Left cardiac atrium (tissue), 4 donors: ENCODE measurements at regions not wholly inside any gene's neighbourhood (a gene's known extent, or its start where the extent isn't known, plus 50 kb on each side); places are given as distances from the start of the nearest gene placed in this dataset.
"Not testable (repeated sequence)": the region's sequence is repeated elsewhere in the genome, so short reads cannot be mapped to it uniquely, and the experiment has no call there.

Source experiments
- ATAC-seq, 2 donors: fragments of 200-7000 bp; cut with Tn5 transposase; one replicate each; pipeline ENCODE4 v1.9.1; 2020; ENCODE audit warnings: mild to moderate bottlenecking in 2 of 2, moderate library complexity in 2 of 2
- DNase-seq: peaks from one replicate; pipeline ENCODE4 v3.0.0-alpha.2; 2020
- intact Hi-C, 2 donors: fragments of 100-400 bp; cut with DNase I; formaldehyde crosslinking; loops; one replicate each; pipeline versions ENCODE4 v1.14.1 to v1.15.1; 2022 to 2023
- donor health status: DM: no; HTN: yes; CAD: no.
- donor health status: DM: no; HTN: yes; CAD: no; lungs with severe emphysema.
- donor health status: DM: yes; HTN: yes; CAD: no.
- donor health status: Dilated cardiomyopathy.

DNA sequence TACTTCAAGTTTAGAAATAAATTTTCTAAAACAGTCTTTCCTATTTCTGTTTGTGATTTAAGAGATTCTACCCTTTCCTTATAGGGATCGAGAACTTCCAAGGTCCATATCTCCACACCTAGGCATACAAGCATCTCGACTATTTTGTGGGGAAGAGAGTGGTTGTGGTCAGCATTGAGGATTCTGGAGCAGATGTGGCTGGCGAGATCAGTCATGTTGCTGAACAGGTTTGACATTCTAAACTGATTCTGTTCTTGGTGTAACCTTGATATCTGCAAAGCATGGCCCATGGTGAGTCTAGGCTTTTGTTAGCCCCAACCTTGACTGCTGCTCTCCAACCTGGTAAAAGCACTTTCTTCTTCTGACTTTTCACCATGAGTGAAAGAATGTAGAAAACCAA lies 167.6 kb upstream of the POGK start:
- no peak for DNase-seq
- ATAC-seq = no peak
- intact Hi-C loops = no loop called here

DNA sequence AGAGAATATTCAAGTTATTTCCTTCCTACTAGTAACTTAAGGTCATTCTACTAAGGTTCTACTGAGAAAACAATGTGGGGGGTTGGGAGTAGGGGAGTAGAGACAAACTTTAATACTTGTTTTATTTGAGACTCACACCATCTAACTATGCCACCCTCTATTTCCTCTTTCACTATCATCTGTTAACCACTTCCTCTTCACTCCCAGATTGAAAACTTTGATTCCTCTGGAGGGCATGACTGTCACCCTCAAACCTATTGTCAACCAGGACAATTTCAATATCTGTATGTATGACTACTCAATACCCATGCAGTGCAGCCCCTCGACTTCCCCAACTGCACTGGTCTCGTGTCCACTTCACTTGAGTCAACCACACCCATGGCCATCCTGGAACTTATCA lies 165.6 kb upstream of the POGK start:
- no peak for DNase-seq

DNA sequence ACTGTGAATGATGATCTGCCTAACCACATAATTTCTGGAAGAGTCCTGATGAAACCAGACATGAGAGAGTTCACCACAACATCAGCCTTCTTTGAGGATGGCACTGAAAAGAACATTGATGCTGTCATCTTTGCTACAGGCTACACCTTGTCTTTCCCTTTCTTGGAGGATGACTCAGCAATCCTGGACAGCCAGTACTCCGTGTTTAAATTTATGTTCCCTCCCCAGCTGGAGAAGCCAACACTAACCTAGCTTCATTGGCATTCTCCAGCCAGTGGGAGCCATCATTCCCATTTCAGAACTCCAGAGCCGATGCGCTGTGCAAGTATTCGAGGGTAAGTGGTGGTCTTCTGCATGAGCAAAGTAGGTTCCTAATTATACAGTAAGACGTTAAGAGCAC lies 164.1 kb upstream of the POGK start:
- no peak for ATAC-seq
- DNase-seq = no peak
- intact Hi-C loops = no loop called here

More for the DNA sequence above, 165.6 kb upstream of the POGK start:
- intact Hi-C loops = no loop called here
- ATAC-seq = no peak

DNA sequence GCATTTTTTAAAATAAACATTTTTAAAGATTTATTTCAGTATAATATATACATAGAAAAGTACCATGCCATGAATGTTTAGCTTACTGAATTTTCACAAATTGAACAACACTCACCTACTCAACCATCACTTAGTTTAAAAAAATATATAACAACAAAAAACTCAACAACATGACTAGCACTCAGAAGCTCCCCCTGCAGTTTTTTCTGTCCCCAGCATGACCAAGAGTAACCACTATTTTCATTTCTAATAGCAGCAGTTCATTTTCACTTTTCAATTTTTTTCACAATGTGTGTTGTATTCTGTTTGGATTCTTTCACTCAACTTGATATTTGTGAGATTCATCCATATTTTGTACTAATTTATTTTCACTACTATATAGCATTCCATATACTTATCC lies 162.3 kb upstream of the POGK start:
- ATAC-seq = no peak
- intact Hi-C loops = no loop called here
- no peak for DNase-seq

DNA sequence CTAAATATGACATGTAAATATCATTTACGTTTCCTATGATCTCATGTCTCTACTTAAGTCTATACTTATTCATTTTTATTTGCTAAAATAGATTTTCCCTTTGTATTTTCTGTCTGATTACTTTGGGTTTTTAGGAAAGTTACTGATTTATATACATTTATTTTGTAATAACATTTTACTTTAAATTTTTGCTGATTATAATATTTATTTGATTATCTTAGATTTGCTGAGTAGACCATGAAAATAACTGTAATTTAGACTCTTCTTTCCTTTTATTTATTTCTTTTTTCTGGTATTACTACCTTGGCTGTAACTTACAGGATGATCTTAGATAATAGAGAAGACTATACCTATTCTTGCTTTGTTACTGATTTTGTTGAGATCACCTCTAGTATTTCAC lies 159.9 kb upstream of the POGK start:
- DNase-seq (no peak), ATAC-seq (no peak)
- intact Hi-C loops = no loop called here

DNA sequence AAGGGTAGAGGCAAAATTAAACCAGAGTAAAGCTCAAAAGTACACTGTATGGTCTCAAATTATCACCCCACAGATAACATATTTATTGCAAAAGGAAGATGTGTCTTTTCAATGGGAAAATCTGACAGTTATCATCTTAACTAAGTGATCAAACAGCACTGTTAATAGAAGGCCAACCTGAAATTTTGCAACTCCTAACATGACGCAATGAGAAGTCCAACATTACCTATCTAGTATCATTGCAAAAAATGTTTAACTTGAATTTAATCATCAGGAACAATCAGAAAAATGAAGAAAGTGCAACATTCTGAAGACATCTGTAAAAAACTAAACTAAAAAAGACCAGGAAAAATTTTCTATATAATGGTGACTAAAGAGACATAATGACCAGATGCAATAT lies 156.7 kb upstream of the POGK start:
- ATAC-seq (no peak), DNase-seq (no peak)
- intact Hi-C loops = no loop called here

DNA sequence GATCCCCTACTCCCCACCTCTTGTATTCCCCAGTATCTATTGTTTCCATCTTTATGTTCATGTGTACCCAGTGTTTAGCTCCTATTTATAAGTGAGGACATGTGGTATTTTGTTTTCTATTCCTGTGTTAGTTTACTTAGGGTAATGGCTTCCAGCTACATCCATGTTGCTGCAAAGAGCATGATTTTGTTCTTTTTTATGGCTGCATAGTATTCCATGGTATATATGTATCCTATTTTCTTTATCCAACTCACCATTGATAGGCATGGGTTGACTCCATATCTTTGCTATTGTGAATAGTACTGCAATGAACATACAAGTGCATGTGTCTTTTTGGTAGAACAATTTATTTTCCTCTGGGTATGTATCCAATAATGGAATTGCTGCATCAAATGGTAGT lies 154.6 kb upstream of the POGK start:
- DNase-seq, ATAC-seq, intact Hi-C loops: not testable (repeated sequence)

DNA sequence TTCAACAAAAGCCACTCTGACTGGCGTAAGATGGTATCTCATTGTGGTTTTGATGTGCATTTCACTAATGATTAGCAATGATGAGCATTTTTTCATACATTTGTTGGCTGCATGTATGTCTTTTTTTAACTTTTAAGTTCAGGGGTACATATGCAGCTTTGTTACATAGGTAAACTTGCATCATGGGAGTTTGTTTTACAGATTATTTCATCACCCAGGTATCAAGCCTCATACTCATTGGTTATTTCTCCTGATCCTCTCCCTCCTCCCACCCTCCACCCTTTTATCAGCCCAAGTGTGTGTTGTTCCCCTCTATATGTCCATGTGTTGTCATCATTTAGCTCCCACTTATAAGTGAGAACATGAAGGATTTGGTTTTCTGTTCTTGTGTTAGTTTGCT lies 154.1 kb upstream of the POGK start:
- intact Hi-C loops = no loop called here
- DNase-seq (no peak), ATAC-seq (no peak)

DNA sequence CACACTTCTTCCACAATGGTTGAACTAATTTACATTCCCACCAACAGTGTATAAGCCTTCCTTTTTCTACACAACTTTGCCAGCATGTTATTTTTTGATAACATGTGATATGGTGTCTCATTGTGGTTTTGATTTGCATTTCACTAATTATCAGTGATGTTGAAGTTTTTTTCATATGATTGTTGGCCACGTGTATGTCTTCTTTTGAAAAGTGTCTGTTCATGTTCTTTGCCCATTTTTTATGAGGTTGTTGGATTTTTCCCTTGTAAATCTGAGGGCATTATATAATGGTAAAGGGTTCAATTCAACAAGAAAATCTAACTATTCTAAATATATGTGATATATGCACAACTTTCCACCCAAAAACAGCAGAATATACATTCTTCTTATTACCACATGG lies 153.4 kb upstream of the POGK start:
- intact Hi-C loops, DNase-seq, ATAC-seq: not testable (repeated sequence)

DNA sequence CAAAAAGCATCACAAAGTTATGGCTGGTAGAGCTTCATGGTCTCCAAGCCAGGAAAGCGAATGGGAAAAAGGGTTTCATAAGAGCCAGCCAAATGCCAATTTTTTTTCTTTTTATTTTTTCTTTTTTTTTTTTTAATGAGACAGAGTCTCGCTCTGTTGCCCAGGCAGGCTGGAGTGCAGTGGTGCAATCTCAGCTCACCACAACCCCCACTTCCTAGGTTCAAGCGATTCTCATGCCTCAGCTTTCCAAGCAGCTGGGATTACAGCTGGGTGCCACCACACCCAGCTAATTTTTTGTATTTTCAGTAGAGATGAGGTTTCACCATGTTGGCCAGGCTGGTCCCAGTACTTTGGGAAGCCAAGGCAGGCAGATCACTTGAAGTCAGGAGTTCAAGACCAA lies 148.7 kb upstream of the POGK start:
- DNase-seq, intact Hi-C loops, ATAC-seq: not testable (repeated sequence)

DNA sequence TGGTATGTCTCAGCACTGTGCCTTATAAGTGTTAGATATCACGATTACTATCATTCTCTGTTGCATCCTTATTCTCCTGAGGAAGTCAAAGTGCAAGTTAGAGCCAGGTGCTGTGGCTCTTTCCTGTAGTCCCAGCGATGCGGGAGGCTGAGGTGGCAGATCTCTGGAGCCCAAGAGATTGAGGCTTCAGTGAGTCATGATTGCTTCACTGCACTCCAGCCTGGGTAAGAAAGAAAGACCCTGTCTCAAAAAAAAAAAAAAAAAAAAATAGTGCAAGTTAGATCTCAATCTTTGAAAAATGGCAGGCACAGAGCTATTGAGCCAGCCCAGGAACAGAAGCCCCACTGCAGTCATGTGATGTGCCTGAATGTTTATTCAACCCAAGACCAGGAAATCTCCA lies 147.8 kb upstream of the POGK start:
- DNase-seq (no peak), ATAC-seq (no peak)
- intact Hi-C loops = no loop called here

DNA sequence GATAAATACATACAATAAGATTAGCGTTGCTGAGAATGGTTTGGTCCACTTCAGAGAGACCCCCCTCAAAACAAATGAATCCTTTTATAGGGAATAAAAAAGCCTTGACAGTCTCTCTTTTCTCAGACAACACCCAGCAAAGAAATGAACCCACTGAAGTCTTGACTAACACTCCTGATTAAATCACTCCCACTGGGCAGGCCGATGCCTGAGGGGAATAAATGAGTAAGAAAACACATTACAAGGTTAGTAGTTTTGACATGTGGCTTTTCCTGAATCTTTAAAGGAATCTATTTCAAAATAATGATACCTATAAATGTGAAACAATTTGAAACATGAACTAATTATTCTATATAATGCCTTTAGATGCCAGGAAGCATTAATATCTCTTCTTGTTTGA lies 146.9 kb upstream of the POGK start:
- no peak for DNase-seq
- no peak for ATAC-seq
- intact Hi-C loops = no loop called here

DNA sequence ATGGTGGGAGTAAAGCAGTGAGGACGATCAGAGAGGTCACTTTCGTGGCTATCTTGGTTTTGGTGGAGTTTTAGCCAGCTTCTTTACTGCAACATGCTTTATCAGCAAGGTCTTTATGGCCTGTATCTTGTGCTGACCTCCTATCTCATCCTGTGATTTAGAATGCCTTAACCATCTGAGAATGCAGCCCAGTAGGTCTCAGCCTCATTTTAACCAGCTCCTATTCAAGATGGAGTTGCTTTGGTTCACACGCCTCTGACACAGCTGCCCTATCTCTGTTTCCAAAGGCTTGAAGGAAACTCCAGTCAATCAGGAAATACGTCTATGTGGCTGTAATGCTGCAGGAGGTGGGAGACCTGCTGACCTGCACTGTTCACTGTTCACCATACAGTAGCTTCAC lies 146.1 kb upstream of the POGK start:
- ATAC-seq = no peak
- DNase-seq = no peak
- intact Hi-C loops = no loop called here

DNA sequence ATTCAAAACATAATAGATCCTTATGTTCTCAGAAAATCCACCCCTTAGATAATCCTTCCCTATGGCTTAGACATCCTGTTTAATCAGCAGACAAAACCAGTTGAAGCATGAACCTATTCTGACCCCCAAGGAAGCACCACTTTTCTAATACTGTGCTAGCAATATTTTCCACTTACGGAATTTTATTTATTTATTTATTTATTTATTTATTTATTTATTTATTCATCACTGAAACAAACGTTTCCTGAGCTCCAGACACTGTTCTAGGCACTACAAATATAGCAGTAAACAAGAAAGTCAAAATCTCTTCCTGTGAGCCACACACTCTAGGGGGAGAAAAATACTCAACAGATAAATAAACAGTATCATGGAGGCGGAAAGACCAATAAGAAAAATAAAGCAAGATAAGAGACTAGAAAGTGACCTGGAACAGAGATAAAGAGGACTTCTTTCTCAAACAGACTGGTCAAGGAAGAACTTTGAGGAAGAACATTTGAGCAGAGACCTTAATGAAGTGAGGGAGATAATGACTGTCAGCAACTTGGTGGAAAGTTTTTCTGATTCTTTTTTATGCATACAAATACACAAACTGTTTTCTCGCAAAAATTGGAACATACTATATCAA lies 145.5 kb upstream of the POGK start:
- intact Hi-C loops = no loop called here
- DNase-seq (no peak), ATAC-seq (no peak)

DNA sequence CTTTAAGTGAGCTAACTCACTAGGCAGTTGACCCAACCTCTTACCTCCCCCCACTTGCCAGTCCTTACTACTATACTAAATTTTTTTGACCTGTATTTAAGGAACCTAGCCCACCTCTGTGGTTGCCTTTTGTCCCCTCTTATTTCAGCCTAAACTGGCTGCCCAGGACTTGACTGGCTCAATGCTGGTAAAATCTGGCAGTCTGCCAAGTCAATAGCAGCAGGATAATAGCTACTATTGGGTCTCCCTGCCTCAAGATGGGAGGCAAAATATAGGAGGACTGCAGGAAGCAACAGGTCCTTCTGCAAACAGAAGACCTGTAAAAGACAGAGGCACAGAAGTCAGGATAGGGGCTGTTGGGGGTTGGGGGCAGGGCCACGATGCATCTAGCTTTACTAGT lies 144.2 kb upstream of the POGK start:
- no peak for DNase-seq
- no peak for ATAC-seq
- intact Hi-C loops = no loop called here

DNA sequence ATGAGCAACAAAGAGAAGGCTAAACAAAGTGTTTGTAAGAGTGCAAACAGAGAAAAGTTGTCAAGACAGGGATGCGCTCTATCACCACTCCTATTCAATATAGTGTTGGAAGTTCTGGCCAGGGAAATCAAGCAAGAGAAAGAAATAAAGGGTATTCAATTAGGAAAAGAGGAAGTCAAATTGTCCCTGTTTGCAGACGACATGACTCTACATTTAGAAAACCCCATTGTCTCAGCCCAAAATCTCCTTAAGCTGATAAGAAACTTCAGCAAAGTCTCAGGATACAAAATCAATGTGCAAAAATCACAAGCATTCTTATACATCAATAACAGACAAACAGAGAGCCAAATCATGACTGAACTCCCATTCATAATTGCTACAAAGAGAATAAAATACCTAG lies 143.4 kb upstream of the POGK start:
- ATAC-seq, DNase-seq, intact Hi-C loops: not testable (repeated sequence)

DNA sequence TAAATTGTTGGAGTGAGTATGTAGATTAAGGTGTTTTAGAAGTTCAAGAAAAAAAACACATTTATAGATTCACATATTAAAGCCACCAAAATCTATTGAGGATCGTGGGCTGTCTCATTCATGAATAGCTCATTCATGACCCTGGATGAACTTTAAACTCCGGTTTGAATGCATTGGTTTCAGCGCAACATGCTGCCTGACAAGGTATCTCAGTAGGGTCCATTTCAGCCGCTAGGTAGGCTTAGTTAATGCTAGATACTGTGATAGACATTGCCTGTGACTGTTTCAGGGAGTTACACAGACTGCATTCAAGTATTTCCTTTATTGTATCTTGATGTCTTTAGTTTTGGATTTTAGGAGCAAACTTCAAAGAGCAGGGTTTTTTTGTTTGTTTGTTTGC lies 140.5 kb upstream of the POGK start:
- DNase-seq (no peak), ATAC-seq (no peak)
- intact Hi-C loops = no loop called here

DNA sequence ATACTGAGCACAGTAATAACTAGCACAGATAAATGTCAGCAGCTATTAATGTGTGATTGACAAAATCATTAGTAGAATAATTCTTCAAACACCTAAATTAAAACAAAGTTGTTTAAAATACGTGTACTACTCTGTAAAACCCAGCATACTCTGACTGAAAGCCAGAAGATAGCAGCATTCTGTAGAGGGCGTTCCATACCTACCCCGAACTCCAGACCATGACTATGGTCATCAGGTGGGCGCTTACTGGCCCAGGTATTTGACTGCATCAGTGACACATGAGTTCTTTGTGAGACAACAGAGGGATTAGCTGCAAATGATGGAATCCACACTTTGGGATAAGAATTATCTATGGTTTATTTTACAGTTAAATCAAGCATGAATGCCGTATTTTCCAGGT lies 139.7 kb upstream of the POGK start:
- DNase-seq (no peak), ATAC-seq (no peak)
- intact Hi-C loops = no loop called here

DNA sequence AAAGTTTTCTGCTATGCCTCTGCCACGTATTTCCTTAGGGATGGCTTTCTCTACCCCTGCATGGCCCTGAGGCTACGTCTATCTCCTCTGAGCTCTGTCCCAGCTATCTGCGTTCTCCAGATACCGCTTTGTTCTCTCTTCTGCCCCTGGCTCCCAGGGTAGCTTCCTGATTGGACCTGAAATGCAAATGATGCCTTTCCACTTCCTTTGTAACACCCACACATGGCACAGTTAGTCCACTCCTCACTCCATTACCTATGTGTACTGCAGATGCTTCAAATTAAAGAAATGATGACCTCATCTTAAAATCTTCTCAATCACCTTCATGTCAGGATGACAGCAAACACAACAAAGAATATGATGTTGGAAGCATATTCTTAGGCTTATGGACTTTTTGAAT lies 138.6 kb upstream of the POGK start:
- intact Hi-C loops = no loop called here
- DNase-seq (no peak), ATAC-seq (no peak)

DNA sequence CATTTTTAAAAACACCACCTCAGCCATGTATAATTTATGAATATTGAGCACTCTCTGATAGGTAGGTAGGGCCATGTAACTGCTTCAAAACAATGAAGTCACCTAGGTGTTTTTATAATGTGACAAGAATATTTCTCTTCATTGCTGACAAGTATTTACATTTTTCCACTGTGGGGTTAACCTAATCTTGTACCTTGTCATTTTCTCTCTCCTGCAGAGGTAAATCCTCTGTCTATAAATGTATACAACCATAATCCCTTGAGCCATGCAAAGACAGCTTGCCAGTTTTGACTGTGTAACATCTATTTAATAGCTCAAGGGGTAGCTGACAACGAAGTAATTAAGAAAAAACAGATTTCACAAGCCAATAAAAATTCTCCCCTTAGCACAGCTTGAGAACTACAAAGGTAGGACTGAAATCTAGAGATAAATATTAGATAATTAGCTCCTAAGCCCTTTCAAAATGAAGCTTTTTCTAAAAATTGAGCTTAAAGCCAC lies 137.6 kb upstream of the POGK start:
- ATAC-seq = no peak
- DNase-seq = no peak
- intact Hi-C loops = no loop called here

DNA sequence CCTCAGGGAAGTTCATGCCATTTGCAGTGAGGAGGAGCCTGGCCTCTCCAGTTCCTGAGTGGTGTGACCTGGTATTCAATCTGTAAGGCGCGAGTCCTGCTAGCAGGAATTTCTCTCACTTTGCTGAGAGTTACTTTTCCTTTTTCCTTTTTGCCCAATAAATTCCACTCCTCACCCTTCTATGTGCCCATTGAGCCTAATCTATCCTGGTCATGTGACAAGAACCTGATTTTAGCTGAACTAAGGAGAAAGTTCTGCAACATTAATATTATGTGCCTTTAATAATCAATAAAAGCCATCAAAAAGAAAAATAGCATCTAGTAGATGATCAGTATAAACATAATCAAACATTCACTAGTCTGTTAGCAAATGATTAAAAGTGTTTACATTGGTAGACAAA lies 136.1 kb upstream of the POGK start:
- DNase-seq = no peak
- no peak for ATAC-seq
- intact Hi-C loops = no loop called here
